Neuronal stem cell (in vitro differentiated cells): ENCODE measurements at regions not wholly inside any gene's neighbourhood (a gene's known extent, or its start where the extent isn't known, plus 50 kb on each side); places are given as distances from the start of the nearest gene placed in this dataset.
A peak's percentile ranks its signal among the peaks of the same experiment; 100 is the strongest.

ENCODE experiments used
- DNase-seq: peaks from one replicate; pipeline ENCODE4 v3.0.0-alpha.2; 2013; ENCODE audit warnings: low spot score
- H2AFZ ChIP-seq: one replicate; pipeline ENCODE4 v1.6.1; 2013; ENCODE audit warnings: mild to moderate bottlenecking, low read length, inconsistent platforms
- H2AK5ac ChIP-seq: 2 replicates; pipeline ENCODE4 v1.6.1; 2013; ENCODE audit warnings: low read depth, mild to moderate bottlenecking, inconsistent platforms, low read length, moderate library complexity, mixed read lengths
- H2BK120ac ChIP-seq: 2 replicates; pipeline ENCODE4 v1.6.1; 2013; ENCODE audit warnings: low read depth, mild to moderate bottlenecking, inconsistent platforms, low read length, moderate library complexity, mixed read lengths
- H2BK12ac ChIP-seq: one replicate; pipeline ENCODE4 v1.6.1; 2013; ENCODE audit warnings: low read length, inconsistent platforms
- H2BK15ac ChIP-seq: 2 replicates; pipeline ENCODE4 v1.6.1; 2013; ENCODE audit warnings: mild to moderate bottlenecking, low read length, inconsistent platforms, mixed read lengths
- H2BK5ac ChIP-seq: one replicate; pipeline ENCODE4 v1.6.1; 2013; ENCODE audit warnings: inconsistent platforms, mild to moderate bottlenecking, low read length, moderate library complexity
- H3K14ac ChIP-seq: one replicate; pipeline ENCODE4 v1.6.1; 2013; ENCODE audit warnings: low read length, inconsistent platforms
- H3K18ac ChIP-seq: 2 replicates; pipeline ENCODE4 v1.6.1; 2013; ENCODE audit warnings: low read length, inconsistent platforms
- H3K23ac ChIP-seq: 2 replicates; pipeline ENCODE4 v1.6.1; 2013; ENCODE audit warnings: low read depth, mild to moderate bottlenecking, mixed read lengths, low read length, inconsistent platforms; ENCODE audit not compliant: poor library complexity
- H3K27ac ChIP-seq: replicated peaks from 3 replicates; pipeline ENCODE4 v1.5.1; 2013; ENCODE audit warnings: low read length, inconsistent platforms
- H3K27me3 ChIP-seq, 3 experiments: 2 replicates each; pipeline ENCODE4 v1.6.1; 2013; ENCODE audit warnings: low read length in 3 of 3, mild to moderate bottlenecking in 2 of 3, inconsistent platforms in 1 of 3, low read depth in 1 of 3, mixed read lengths in 1 of 3, moderate library complexity in 1 of 3; ENCODE audit not compliant: control insufficient read depth in 3 of 3, insufficient read depth in 3 of 3
- H3K36me3 ChIP-seq, 2 donors: replicated peaks in 1 of 2; 2 replicates each; pipeline ENCODE4 v1.6.1; 2013; ENCODE audit warnings: low read length in 2 of 2; ENCODE audit not compliant: control insufficient read depth in 2 of 2, insufficient read depth in 2 of 2
- H3K4ac ChIP-seq: 2 replicates; pipeline ENCODE4 v1.6.1; 2013; ENCODE audit warnings: inconsistent platforms, mild to moderate bottlenecking, low read length, moderate library complexity
- H3K4me1 ChIP-seq, 2 donors: 1 replicate in 1 of 2; 2 replicates in 1 of 2; pipeline ENCODE4 v1.6.1; 2013; ENCODE audit warnings: low read length in 2 of 2, low read depth in 1 of 2; ENCODE audit not compliant: control insufficient read depth in 2 of 2, insufficient read depth in 1 of 2
- H3K4me2 ChIP-seq: one replicate; pipeline ENCODE4 v1.6.1; 2013; ENCODE audit warnings: mild to moderate bottlenecking, low read length, inconsistent platforms; ENCODE audit not compliant: insufficient read depth, poor library complexity, severe bottlenecking
- H3K4me3 ChIP-seq, 2 donors: 2 replicates each; pipeline ENCODE4 v1.5.1; 2013; ENCODE audit warnings: low read length in 2 of 2, mild to moderate bottlenecking in 2 of 2, inconsistent platforms in 1 of 2, moderate library complexity in 1 of 2
- H3K79me1 ChIP-seq: one replicate; pipeline ENCODE4 v1.6.1; 2013; ENCODE audit warnings: low read depth, mild to moderate bottlenecking, inconsistent platforms, low read length, moderate library complexity
- H3K9ac ChIP-seq: one replicate; pipeline ENCODE4 v1.6.1; 2013; ENCODE audit warnings: mild to moderate bottlenecking, low read depth, low read length, inconsistent platforms; ENCODE audit not compliant: poor library complexity
- H3K9me3 ChIP-seq, 2 donors: replicated peaks in 1 of 2; 2 replicates each; pipeline versions ENCODE3 to v1.6.1; 2013; ENCODE audit warnings: low read length in 2 of 2, mild to moderate bottlenecking in 2 of 2, inconsistent platforms in 1 of 2, low read depth in 1 of 2, mixed read lengths in 1 of 2, moderate library complexity in 1 of 2; ENCODE audit not compliant: control insufficient read depth in 2 of 2, insufficient read depth in 1 of 2
- H4K8ac ChIP-seq: one replicate; pipeline ENCODE4 v1.6.1; 2013; ENCODE audit warnings: low read depth, mild to moderate bottlenecking, inconsistent platforms, low read length, moderate library complexity
- H4K91ac ChIP-seq: one replicate; pipeline ENCODE4 v1.6.1; 2013; ENCODE audit warnings: low read length, low read depth, mild to moderate bottlenecking, inconsistent platforms; ENCODE audit not compliant: poor library complexity
- WGBS, 2 donors: extraction: QIAGEN DNeasy Blood & Tissue Kit; methylation state at CpG; one replicate each; pipeline ENCODE4 v1.1.7; 2013; ENCODE audit warnings: missing lambda C conversion rate in 2 of 2, mixed read lengths in 1 of 2; ENCODE audit not compliant: insufficient read length in 2 of 2, insufficient replicate concordance in 1 of 2; ENCODE audit errors: extremely low coverage in 2 of 2; 5-methylcytosine and 5-hydroxymethylcytosine counted together

DNA sequence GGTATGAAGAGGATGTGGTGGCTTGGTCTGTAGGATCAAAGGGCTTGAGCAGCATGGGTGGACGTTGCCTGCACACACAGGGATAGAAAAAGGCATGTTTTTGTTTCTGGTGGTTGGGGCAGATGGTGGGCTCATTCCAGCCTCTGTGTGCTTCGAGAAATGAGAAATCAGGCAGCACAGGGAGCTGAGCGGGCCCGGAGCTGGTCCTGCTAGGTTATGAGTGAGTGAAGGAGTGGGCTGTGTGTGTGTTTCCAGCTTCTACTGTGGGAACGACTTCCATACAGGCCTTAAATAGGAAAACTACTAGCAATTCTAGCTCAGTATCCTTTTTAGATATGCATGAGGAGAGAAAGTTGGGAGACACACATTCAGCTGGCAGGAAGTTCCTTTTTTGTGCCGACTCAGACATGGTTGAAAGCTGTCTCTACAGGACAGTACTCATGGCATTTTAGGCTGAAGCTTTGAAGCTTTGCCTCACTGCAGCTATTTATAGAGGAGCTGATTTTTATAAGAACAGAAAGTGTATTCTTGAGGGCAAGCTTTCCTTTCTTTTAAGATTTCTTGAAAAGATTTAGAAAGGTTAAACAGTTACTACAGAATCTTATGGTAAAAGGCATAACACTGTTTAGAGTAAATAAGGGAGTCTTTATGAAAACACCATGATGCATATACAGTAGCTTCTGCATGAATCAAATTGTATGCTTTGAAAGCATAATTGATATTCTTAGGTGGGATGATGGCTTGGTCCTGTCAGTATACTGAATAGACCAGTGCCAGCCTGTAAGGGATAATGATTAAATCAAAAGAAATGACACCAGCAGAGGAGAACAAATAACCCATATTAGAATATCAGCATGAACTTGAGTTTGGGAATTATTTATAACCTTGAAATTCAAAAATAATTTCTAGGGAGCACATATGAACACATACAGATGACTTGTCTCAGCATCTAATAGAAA, 104.0 kb upstream of the MAN1A1 start:
- no peak overlapping the region for H4K91ac ChIP-seq
- H3K27ac ChIP-seq: no peak overlapping the region
- no peaks in the 10 kb centered on the region for H3K4me1 ChIP-seq
- no peak overlapping the region for H2BK120ac ChIP-seq
- H2BK12ac ChIP-seq: no peak overlapping the region
- no peak overlapping the region for H3K4ac ChIP-seq
- H3K79me1 ChIP-seq: no peaks in the 10 kb centered on the region
- no peak overlapping the region for H3K4me3 ChIP-seq
- H3K9ac ChIP-seq: no peak overlapping the region
- H3K18ac ChIP-seq: peak overlapping the region; percentile 2
- no peak overlapping the region for H3K4me2 ChIP-seq
- H3K14ac ChIP-seq: no peak overlapping the region
- WGBS, 2 donors: no CpG with 5 or more reads among the region's 6 CpGs
- H3K9me3 ChIP-seq: peaks cover 0 to 3% of the 10 kb centered on the region in 2 donors
- H2AFZ ChIP-seq: peak overlapping the region; percentile 62
- no peak overlapping the region for H2BK15ac ChIP-seq
- H3K27me3 ChIP-seq: no peaks in the 10 kb centered on the region
- H3K23ac ChIP-seq: no peak overlapping the region
- no peak overlapping the region for H2AK5ac ChIP-seq
- no peak overlapping the region for H2BK5ac ChIP-seq
- H4K8ac ChIP-seq: no peak overlapping the region
- no peaks in the 10 kb centered on the region for H3K36me3 ChIP-seq
- DNase-seq: no peak

GRCh38 chr6:119449331-119450156, 100.0 kb upstream of the MAN1A1 start:
- Histone ChIP-seq H3K27me3 (no peaks in the 10 kb centered on the region), H3K4ac (no peak overlapping the region), H3K4me3 (no peak overlapping the region), H3K9me3 (peaks cover 0 to 3% of the 10 kb centered on the region in 2 donors), H2BK120ac (no peak overlapping the region), H3K79me1 (no peaks in the 10 kb centered on the region), H3K36me3 (no peaks in the 10 kb centered on the region), H2BK15ac (no peak overlapping the region), H2AFZ (no peak overlapping the region), H4K8ac (no peak overlapping the region), H4K91ac (no peak overlapping the region), H3K9ac (no peak overlapping the region), H3K14ac (no peak overlapping the region), H3K18ac (no peak overlapping the region), H2BK12ac (no peak overlapping the region), H3K4me1 (peaks cover 0 to 6% of the 10 kb centered on the region in 2 donors), H3K27ac (no peak overlapping the region), H3K4me2 (no peak overlapping the region), H3K23ac (no peak overlapping the region), H2AK5ac (no peak overlapping the region), H2BK5ac (no peak overlapping the region)
- no CpG with 5 or more reads among the region's 6 CpGs for WGBS, 2 donors
- no peak for DNase-seq

DNA sequence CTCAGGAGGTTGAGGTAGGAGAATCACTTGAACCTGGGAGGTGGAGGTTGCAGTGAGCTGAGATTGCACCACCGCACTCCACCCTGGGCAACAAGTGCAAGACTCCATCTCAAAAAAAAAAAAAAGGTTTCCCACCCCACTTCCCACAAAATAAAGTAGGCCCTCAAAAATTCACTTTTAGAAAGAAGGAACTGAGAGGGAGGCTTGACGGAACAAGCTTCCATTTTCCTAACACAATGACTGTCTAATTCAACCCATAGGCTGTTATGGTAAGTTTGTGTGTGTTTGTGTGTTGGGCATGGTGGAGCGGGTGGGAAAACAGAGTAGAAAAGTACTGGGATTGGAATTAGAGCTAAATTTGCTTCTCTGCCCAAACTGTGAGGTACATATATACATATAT, 98.4 kb upstream of the MAN1A1 start:
- H3K14ac ChIP-seq: no peak overlapping the region
- no peak overlapping the region for H2AK5ac ChIP-seq
- no peak overlapping the region for H2BK12ac ChIP-seq
- no peak overlapping the region for H3K18ac ChIP-seq
- H4K91ac ChIP-seq: no peak overlapping the region
- H4K8ac ChIP-seq: no peak overlapping the region
- no peak overlapping the region for H2AFZ ChIP-seq
- H3K9me3 ChIP-seq: no peaks in the 10 kb centered on the region
- H3K79me1 ChIP-seq: no peaks in the 10 kb centered on the region
- no peaks in the 10 kb centered on the region for H3K27me3 ChIP-seq
- WGBS, 2 donors: no CpG with 5 or more reads among the region's 3 CpGs
- H3K9ac ChIP-seq: no peak overlapping the region
- H3K4me2 ChIP-seq: no peak overlapping the region
- no peak overlapping the region for H3K4ac ChIP-seq
- no peak overlapping the region for H2BK5ac ChIP-seq
- no peak for DNase-seq
- no peak overlapping the region for H2BK15ac ChIP-seq
- H3K27ac ChIP-seq: no peak overlapping the region
- H3K4me1 ChIP-seq: peaks cover 0 to 6% of the 10 kb centered on the region in 2 donors
- no peaks in the 10 kb centered on the region for H3K36me3 ChIP-seq
- no peak overlapping the region for H2BK120ac ChIP-seq
- no peak overlapping the region for H3K4me3 ChIP-seq
- no peak overlapping the region for H3K23ac ChIP-seq

DNA sequence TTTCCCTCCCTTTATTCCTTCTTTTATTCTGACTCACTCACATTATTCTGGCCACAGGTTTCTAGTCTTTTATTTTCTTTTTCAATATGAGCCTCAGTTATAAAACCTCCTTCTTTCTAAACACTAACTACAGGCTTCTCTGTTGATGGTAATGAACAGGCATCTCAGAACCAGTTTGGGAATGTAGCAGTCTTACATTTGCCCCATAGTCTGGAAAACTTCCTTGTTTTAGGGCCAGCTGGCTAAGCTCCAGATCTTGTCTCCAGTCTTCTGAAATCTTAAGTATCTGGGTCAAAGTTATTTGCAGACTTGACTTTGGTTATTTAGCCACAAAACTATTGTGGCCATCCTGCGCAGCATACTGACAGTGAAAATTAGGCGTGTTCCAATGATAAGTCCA, 97.0 kb upstream of the MAN1A1 start:
- no peak overlapping the region for H3K27ac ChIP-seq
- H3K23ac ChIP-seq: no peak overlapping the region
- no peaks in the 10 kb centered on the region for H3K9me3 ChIP-seq
- no peak overlapping the region for H3K18ac ChIP-seq
- no peak overlapping the region for H3K4me3 ChIP-seq
- no peak overlapping the region for H2AFZ ChIP-seq
- H2AK5ac ChIP-seq: no peak overlapping the region
- no peaks in the 10 kb centered on the region for H3K36me3 ChIP-seq
- H3K79me1 ChIP-seq: no peaks in the 10 kb centered on the region
- no peak overlapping the region for H4K8ac ChIP-seq
- no peak for DNase-seq
- H3K4me2 ChIP-seq: no peak overlapping the region
- no peak overlapping the region for H3K9ac ChIP-seq
- H3K4me1 ChIP-seq: peaks cover 0 to 6% of the 10 kb centered on the region in 2 donors
- no CpG with 5 or more reads among the region's 2 CpGs for WGBS, 2 donors
- H3K4ac ChIP-seq: no peak overlapping the region
- no peak overlapping the region for H2BK15ac ChIP-seq
- no peak overlapping the region for H3K14ac ChIP-seq
- no peak overlapping the region for H2BK12ac ChIP-seq
- no peak overlapping the region for H2BK120ac ChIP-seq
- no peaks in the 10 kb centered on the region for H3K27me3 ChIP-seq
- H4K91ac ChIP-seq: no peak overlapping the region
- no peak overlapping the region for H2BK5ac ChIP-seq
